Activated CD4-positive, alpha-beta T cell treated with anti-CD3 and anti-CD28 coated beads, Interleukin-2, amount 50 U/mL, for 16 hours (primary cell): ENCODE measurements at regions not wholly inside any gene's neighbourhood (a gene's known extent, or its start where the extent isn't known, plus 50 kb on each side); places are given as distances from the start of the nearest gene placed in this dataset.
"Not testable (repeated sequence)": the region's sequence is repeated elsewhere in the genome, so short reads cannot be mapped to it uniquely, and the experiment has no call there.

Experiments
- DNase-seq: peaks from one replicate; pipeline ENCODE4 v3.0.0-alpha.2; 2020

DNA sequence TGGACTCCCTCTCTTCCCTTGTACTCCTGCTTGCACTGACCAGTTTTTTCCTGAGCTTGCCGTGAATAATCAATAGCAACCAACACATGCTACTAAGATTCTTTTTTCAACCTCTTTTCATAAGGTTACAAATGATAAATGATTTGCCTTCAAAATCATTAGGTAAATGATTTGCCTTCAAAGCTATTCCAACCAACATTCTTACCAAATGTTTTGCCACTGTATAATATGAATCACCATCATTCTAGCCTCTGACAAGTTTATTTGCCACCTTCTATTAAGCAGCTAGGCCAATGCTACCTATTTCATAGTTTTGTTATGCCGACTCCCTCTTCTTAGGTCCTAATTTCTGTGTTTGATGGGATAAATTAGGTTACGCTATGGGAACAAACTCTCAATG lies 385.1 kb downstream of the DTWD2 start:
- DNase-seq: no peak

DNA sequence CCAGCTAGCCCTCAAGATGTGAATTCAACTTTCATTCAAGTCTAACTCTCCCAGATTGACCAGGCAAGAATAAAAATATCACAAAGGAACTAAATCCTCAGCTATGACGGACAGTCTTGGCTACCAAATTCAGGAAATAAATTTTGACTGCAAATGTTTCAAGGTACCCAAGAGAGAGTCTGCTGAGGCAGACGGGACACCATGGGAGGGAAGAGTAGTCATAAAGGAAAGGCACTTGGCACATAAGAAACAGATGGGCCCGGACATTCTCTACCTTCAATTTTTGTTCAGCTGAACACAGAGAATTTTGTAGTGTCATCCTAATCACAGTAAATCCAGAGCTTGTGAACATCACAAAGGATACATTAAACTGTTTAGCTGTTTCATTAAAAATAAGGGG lies 390.0 kb downstream of the DTWD2 start:
- DNase-seq: no peak

DNA sequence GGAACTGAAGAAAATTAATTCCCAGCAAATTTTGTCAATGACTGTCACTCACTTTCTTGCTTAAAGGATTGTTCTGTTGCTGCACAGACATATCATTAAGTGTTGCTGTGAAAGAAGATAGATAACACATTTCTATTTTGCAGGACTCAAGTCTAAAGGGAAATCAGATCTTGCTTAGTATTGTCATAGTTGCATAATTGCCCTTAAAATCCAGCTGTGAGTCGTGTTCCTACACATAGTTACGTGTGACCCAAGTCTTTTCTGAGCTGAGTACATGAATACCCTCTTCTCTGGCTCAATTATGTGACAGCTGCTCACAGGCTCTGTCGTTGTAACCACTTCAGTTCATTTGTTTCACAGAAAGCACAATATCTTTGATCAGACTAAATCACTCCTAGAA lies 390.8 kb downstream of the DTWD2 start:
- DNase-seq: no peak

DNA sequence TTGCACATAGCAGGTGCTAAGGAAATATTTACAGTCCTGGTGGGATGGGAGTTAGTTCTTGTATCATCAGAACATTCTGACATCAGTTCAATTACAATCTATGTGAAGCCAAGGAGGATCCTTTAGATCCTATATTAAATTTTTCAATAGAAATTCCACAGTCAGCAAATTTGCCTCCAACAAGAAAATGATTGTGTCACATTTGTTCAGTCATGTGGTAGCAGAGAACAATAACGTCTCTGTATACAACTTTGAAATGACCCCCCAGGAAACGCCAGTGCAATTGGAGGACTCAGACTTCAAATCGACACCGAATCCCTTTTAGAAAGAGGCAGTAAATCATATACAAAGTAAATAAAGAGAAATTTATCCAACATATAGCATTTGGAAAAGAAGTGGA lies 392.1 kb downstream of the DTWD2 start:
- DNase-seq: no peak

DNA sequence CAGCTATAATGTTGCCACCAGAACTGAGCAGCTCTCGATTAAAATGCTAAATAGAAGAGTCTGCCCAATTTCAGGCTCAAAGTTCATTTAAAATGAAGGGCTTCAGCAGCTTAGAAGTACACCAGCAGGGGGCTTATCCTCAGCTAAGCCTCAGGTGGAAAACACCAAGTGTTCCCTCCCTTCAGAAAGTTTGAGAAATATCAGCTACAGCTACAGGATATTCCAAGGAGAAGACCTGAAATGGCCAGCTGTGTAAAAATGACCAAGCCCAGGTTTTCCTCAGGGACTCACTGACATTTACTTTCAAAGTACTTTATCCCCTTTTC lies 395.4 kb downstream of the DTWD2 start:
- DNase-seq: no peak

DNA sequence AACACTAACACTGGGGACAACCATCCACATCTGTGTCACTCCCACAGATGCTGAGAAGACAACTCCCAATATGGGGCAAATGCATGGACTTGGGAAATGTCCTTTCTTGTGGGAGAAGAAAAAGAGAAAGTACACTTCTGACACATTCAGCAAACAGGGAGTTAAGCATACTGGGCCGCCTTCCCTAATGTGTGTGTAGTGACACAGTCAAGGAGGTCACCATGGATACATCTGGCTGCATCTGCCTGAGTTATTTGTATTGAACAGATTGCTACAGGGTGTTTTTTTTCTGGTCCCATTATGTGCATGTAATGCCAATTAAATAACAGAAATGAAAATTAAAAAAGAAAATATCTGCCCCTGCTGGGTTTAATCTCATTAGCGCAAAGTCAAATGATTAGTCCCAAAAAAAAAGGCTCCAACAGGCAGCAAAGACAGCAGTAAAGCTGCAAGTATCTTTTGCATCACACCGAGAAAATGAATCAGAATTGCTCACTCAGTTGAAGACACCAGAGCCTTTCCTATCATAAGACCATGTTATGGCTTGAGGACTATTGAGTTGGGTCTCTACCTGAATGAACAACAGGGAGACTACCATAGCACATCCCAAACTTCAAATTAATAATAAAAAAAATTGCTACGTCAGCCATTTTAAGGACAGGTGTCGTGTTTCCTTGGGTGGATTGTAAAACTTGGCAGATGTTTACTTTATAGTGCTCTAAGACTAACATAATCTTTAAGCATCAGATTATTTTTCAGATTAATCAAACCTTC lies 395.9 kb downstream of the DTWD2 start:
- no peak for DNase-seq

DNA sequence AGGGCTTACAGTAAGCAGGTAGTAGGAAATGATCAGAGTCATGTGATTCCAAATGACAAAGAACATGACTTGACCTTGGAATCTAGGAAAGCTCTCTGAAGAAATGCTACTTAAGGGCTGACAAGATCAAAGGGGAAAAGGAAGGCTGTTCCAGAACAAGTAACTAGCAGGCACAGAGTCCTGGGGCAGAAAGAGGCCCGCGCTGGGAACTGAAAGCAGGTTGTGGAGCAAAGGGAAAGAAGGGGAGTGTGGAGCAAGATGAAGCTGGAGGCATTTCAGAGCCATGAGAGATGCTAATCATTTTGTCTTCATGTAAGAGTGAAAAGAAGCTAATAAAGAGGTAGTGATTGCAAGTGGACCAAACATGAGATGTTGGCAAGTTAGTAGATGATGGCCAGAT lies 397.5 kb downstream of the DTWD2 start:
- no peak for DNase-seq

DNA sequence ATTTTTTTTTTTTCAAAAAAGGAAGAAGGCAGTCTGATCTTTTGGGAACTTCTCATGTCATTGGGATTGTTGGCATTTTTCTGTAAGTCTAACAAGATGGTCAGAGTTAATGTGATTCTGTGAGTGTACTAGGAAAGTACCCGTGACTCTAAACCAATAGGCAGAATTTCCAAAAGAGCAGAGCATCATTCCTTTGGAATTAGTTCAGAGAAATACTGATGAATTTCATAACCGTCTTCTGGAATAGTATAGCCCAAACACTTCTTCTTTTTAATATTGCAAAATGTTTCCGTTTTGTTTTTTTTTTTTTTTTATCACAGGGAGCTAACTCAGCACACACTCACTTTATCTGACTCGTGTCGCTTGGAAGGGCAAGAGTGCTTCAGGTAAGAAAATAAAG lies 407.4 kb downstream of the DTWD2 start:
- no peak for DNase-seq

DNA sequence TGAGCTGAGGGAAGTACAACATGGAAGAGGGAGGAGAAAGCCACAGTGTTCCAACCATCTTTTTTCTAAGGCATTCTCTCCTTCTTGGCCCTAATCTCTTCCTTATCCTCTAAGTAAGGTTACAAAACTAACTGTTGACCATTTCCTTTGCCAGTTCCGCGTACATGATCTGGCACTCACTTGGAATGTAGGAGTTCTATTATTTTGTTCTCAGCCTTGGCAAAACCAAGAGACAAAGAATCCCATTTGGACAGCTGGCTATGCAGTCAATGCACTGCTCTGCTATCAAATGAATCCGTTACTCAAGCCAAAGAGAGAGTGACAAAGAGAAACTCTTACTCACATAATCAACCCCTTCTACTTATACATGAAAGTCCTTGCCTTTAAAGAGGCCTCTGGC lies 410.3 kb downstream of the DTWD2 start:
- DNase-seq: no peak

DNA sequence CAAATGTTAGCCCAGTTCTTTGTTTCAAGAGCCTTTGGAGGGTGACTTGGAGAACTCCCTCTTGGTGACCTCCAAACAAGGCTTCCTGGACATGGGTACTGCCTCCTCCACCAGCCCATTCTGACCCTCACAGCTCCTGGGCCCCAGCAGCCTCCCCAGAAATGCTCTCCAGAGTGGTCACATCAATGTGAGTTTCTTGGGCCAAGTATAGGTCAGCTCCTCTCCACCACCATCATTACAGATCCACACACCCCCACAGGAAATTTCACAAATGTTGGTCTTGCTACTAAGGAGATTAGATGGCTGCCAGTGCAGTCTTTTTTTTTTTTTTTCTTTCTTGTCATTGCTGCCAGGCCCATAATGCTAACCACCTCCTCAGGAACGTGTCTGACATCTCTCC lies 410.7 kb downstream of the DTWD2 start:
- no peak for DNase-seq

DNA sequence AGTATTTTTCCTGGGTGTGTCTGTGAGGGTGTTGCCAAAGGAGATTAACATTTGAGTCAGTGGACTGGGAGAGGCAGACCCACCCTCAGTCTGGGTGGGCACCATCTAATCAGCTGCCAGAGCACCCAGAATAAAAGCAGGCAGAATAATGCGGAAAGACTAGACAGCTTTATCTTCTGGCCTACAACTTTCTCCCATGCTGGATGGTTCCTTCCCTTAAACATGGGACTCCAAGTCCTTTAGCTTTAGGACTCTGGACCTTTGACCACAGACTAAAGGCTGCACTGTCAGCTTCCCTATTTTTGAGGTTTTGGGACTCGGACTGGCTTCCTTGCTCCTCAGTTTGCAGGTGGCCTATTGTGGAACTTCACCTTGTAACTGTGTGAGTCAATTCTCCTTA lies 418.1 kb downstream of the DTWD2 start:
- DNase-seq: not testable (repeated sequence)

DNA sequence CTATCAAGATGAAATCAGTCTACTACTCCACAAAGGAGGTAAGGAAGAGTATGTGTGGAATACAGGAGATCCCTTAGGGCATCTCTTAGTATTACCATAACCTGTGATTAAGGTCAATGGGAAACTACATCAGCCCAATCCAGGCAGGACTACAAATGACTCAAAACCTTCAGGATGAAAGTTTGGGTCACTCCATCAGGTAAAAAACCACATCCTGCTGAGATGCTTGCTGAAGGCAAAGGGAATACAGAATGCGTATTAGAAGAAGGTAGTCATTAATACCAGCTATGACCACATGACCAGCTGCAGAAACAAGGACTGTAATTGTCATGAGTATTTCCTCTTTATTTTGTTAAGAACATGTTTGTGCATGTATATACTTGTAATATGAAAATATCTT lies 418.8 kb downstream of the DTWD2 start:
- not testable (repeated sequence) for DNase-seq

DNA sequence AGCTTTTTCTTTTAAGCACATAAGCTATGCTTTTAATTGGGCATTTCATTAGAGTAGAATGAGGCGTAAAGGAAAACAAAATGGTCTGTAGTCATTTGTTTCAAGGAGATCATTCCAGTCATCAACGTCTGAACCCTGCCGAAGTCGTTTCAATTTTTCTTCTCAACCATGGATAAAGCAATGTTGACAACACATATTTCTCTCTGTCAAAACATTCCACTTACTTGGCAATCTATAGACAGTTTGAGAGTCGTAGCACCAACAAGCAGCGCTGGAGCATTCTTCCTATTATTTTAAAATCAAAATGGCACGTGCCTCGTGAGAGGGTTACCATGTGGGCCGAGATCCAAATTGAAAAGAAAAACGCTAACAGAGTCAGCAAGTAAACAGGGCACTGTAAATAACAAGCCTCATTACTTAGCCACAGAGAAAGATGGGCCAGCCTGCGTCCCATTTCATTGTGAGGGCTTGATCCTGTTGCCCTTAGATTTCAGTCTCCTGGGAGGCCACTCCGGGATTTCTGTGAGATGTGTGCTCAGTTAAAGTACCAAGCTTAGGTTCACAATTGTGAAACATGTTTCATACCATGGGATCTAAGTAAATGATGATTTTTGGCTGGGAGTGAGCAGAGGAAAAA lies 422.9 kb downstream of the DTWD2 start:
- no peak for DNase-seq

DNA sequence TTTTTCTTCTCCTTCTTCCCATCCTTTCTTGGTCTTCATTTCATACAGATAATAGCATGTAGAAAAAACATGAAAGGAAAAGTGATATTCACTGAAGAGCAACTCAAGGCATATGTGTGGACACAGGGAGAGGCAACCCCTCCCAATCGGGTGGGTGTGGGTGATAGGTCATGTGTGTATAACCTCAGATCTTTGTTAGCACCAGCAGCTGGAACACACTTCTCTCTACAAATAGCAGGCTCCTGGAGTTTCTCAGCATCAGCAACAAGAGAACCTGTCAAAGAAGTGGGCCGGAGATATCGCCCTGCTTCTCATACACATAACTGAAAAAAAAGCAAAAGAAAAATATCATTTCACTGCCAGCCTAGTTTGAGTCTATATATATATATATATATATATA lies 426.4 kb downstream of the DTWD2 start:
- DNase-seq: no peak

DNA sequence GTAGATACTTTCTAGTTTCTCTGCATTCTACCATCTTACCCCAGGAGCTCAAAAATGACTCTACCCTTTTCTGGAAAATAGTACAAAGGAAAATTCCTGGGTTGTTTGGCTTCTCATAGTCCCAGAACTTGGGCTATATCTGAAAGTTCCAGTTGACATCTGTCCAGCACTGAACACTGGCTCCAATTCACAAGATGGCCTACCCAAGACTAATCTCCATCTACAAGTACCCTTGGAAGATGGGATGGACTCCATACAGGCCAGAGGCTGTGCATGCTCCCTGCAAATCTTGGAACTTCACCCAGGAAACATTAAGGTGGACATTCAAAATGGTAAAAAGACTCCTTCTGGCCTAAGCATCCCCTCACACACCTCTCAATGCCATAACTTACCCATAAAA lies 427.1 kb downstream of the DTWD2 start:
- DNase-seq: no peak

DNA sequence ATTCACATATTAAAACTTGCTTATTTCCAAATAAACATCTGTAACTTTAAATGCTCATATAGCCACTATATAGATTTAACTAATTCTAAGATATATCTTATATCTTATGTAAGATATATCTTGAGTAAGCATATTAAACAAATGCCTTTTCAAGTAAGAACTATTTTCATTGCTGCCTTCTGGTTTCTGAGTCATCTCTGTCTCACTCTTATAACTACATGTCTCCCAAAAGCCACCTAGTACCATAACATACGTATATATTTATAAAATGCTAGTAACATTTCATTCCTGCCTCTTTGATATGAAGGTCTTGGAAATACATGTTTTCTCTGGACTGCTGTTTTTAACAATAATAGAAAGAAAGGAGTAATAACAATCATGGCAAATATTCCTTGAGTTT lies 429.5 kb downstream of the DTWD2 start:
- DNase-seq: no peak

DNA sequence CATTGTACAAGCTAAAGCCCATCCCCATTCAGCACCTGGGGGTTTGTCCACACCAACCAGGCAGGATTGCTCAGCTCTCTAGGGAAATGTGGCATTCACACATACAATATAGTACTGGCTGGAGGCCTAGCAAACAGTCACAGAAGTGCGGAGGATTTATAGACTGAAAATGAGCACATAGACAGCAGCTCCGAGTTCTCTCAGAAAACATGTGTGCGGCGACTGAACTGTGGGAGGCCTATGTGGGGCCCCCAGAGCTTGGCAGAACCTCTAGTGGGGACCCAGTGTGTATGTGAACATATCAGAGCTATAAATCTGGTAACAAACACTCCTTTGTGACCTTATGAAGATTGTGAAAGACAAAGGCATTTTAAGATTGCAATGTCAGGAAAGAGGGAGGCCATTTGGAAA lies 431.1 kb downstream of the DTWD2 start:
- no peak for DNase-seq

DNA sequence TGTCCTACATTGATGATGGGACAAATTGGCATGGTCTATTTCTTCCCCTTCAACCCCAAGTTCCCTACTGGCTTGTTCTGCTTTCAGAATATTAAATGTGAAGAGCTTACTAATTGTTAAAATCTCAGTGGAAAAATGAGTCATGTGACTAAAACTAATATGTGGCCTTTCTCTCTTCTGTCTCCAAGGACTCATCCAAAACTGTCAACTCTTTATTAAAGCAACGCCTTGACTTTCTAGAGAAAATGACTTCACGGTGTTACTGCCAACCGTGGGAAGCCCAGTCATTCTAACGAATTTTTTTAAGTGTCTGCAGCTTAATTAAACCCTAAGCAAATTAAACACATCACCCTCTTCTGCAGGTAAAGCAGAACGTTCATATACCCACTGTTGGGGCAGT lies 431.6 kb downstream of the DTWD2 start:
- no peak for DNase-seq

DNA sequence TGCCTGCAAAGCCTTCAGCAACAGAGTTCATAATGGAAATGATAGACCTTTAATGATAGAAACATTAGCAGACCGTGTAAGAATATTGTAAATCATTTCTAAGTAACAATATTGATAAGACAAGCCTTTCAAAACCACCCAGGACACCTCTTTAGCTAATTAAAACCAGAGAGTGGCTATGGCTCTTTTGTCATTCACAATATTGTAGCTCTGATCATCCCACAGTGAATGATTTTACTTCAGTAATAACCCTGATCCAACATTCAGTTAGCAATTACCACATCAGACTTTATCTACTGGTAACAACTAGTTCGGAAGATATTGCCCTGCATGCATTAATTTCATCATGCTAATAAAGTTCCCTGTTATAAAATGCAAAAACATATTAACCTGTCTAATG lies 432.6 kb downstream of the DTWD2 start:
- no peak for DNase-seq

DNA sequence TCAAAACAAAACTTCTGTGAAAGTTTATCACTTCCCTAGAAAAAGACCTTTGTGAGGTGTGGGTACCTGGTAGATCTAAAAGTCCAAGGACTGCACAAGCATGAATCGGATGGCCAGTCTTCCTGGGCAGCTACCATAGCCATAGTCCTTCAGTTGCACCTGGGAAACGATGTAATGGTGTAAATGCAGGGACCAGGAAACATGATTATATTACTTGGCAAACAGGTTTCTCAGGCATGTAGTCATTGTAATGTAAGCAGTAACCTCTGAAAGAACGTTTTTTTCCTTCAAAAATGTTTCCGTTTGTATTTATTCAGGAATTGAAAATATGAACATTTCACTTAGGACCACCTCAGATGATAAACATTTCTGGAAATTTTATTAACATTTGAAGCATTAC lies 433.4 kb downstream of the DTWD2 start:
- DNase-seq: no peak

DNA sequence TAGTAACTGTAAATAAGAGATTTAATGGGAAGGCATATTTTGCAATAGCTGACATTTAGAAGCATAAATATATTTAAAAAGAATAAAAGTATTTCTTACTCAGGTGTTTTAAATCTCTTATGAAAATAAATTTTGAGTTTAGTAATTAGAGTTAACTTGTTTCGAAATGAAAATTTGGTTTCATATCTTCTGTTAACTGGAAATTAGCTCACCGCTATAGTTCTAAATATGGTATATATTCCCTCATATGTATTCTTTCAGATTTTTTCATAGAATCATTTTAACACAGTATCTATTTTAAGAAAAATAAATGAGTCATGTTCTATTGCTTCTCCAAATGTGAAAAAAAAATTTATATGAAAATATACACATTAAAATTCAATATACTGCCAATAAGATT lies 434.1 kb downstream of the DTWD2 start:
- DNase-seq: no peak

DNA sequence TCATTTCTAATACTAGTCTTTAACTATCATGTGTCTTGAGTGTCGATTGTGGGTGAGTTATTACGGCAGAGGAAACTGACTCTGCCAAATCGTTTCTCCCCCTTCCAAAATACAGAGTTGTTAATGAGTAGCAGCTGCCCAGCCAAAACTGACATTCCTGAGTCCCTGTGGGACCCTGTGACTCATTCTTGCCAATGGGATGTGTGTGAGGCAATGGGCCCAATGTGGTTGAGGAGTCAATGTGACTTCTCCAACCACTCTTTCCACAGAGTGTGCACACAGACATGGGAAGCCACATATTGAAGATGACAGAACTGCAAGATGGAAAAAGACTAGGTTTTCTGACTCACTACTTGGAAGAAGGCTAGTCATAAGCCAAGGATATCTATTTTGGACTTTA lies 434.7 kb downstream of the DTWD2 start:
- DNase-seq: no peak

DNA sequence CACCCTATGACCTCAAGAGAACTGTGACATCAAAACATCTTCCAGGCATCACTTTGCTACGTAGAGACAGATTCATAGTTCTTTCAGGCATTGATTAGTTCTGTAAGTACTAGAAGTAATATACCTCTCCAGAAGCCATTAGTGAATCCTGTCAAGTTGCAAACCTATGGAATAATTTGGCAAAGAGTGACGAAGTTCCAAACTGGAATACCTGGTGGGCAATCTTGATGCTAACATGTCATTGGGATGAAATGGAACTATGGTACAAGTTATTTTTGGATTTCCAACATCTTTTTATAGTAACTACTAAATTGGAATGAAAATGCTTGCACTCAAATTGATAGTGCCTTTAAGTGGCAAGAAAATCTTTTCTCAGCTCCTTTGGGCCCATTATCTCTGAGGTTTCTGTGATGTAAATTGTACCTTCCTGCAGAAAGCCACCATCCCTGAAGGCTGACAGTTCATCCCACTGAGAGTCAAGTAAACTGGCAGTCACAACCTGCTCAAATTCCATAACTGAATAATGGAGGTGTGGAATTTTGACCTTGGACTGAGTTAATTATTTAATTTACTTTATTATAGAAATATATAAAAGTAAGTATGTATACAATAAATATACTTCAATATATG lies 435.5 kb downstream of the DTWD2 start:
- no peak for DNase-seq

DNA sequence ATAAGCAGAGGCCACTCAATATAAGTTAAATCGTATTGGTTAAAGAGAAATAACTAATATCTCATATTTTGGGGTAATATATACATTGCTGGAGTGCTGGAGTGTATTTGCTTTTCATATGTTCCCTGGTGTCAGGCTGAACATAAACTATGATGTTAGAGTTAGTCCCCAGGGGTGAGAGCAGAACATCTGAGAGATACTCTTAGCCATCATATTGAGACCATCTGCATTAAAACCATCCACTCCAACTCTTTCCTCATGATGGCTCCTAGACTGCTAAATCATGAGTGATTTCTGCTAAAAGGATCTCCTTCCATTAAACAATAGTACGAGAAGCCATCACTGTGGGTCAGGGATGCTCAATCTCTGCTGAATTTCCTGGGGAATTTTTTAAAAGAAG lies 436.2 kb downstream of the DTWD2 start:
- no peak for DNase-seq

DNA sequence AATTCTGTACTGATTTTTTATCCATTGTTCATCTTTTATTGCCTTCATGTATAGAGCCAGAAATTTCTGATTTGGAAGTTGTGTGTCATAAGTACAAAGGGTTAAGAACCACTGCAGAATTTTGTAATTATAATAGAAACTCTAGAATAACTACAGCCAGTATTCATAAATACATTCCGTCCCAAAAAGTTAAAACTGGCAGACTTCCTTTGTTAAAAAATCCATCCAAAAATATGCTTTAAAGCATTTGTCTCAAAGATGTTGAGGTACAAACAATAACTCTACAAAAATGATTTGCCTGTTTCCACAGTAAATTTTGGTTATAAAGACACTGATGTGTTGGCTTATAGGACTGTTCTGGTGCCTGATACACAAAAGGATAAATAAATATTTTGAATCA lies 436.6 kb downstream of the DTWD2 start:
- DNase-seq: no peak
